GM20431 (cell line): ENCODE measurements at regions not wholly inside any gene's neighbourhood (a gene's known extent, or its start where the extent isn't known, plus 50 kb on each side); places are given as distances from the start of the nearest gene placed in this dataset.

Source experiments
- in situ Hi-C: fragments of 300-500 bp; cut with MseI, MboI; formaldehyde crosslinking; loops from one replicate; pipeline ENCODE4 v1.15.0; 2020; ENCODE audit warnings: low sequenced_read_pairs; ENCODE audit not compliant: unreplicated experiment

DNA sequence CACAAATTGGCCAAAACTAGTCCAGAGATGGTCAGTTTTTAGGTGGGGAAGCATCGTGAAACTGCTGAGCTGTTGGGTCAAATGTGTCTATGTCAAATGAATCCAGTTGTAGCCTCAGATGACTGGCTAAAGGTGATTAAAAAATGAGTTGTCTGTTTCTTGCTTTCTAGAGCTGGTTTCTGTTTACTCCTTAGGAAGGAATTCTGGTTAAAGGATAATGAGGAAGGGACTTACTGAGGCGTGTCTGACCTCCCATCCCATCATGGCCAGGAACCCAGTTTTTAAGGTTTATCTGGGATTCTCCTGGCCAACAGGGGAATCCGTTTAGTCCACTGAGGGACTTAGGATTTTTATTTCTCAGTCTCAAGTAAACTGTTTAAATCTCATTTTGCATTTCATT lies 256.5 kb downstream of the UQCRFS1 start:
- in situ Hi-C loops, result no loop called here

DNA sequence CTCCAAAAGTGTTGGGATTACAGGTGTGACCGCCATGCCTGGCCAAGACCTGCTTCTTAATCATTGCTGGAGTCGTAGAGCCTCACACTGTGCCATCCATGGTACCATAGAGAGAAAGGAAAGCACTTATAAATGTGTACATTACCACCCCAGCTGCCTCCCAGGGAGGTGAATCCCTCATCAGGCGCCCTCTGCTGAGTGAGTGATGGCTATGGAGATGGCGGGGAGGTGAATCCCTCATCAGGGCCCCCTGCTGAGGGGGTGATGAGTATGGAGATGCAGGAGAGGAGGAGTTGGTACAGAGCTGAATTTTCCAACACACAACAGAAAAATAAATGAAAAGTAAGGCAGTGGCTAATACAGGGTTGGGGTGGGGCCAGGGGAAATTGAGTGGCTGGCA lies 263.4 kb downstream of the UQCRFS1 start:
- in situ Hi-C loops, result no loop called here

DNA sequence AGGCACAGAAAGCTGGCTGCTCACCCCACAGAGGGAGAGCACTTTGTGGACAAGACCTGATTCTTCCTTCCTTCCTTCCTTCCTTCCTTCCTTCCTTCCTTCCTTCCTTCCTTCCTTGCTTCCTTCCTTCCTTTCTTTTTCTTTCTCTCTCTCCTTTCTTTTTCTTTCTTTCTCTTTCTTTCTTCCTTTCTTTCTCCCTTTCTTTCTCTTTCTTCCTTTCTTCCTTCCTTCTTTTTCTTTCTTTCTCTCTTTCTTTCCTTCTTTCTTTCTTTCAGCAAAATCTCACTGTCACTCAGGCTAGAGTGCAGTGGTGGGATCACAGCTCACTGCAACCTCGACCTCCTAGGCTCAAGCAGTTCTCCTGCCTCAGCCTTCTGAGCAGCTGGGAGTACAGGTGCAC lies 263.9 kb downstream of the UQCRFS1 start:
- in situ Hi-C loops, result no loop called here

DNA sequence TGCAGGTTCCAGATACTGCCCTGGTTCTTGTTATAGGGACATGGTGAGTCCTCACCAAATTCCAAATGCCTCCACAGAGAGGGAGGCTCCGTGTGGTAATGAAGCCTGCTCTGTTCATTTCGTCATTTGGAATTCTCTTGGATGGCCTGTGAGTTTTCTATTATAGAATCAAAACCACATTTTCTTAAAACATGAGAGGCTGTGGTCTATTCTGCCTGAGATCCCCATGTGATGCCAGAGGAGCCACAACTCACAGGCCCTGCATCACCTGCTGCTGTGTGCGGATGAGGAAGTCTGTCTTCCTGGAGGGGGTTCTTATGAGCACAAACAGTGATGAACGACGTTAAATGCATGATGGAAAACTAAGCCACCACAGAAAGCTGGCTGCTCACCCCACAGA lies 264.4 kb downstream of the UQCRFS1 start:
- in situ Hi-C loops, result no loop called here

DNA sequence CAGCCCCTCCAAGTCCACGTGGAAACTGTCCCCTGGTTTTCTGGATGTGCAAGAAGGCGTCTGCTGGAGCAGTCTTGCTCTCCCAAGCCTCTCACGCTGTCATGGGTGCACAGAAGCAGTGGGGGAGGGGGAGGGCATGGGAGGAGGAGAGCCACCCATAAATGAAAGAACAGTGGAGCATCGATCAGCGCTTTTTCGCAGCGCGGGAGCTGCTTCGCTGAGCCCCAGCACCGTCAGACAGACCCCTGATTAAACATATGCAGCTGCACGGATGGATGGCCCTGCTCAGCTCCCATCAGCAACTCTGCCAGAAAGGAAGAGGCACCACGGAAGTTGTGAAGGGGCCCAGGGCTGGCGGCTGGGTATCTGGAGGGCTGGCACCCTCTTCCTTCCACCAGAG lies 264.9 kb downstream of the UQCRFS1 start:
- in situ Hi-C loops, result no loop called here

DNA sequence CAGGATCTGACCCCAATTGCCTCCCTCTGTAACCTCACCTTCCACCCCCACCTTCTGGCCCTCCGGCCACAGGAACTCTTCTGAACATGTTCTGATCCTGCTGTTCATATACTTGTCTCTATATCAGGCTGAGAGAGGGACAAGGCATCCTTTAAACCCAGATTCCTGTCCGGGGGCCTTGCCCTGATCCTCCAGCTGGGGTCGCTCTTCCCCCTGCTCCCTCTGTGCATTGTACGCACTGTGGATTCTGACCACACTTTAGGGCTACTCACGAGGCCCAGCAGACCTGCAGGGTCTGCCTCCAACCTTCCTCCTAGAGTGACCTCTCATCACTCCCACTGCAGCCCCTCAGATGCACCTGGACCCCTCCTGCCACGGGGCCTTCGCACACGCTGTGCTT lies 269.3 kb downstream of the UQCRFS1 start:
- in situ Hi-C loops, result no loop called here

DNA sequence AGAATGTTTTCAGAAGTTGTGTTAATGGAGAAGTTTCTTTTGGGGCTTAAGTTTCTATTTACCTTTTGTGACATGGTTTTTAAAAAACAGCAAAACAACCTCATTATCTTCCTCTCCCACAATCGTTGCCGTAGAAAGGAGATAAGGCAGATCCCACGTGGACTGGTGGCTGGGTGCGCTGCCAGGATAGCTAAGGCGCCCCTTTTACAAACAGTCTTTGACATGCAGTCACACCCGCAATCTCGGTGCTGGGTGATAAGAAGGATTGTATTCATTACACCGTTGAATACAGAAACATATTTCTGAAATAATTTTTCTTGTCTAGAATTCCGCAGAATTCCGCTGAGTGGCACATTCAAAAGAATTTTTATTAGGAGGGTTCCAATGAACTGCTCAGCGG lies 271.1 kb downstream of the UQCRFS1 start:
- in situ Hi-C loops, result no loop called here

DNA sequence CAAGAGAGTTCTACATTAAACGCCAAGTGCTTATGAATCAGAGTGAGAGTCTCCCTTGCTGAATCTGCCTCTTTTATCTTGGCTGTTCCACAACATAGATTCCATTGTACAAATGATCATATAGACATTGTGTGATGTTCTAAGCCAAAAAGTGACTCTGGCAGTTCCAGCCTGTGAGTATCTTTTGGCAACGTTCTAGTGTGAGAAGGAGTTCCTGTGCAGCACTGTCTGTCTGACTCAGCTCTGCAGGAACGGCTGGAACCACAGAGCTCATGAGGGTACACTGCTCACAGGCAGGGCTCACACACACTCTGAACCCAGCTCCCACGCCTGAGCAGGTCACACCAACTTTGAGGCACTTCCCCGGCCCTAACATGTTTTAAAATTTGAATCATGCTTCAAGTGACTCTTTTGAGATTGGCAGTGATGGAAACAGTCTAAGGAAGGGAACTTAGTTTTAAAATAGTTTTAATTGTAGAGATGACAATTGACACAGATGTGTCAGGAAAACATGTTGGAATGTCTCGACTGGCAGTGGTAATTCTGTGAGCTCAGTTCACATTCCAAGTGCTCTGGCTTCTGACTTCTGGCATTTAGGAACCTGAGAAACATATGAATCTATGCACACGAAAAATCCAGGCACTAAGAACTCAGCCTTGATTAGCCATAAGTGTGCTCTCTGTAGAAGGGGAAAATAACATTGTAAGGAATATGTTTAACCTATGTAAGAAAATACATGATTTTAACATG lies 272.0 kb downstream of the UQCRFS1 start:
- in situ Hi-C loops, result no loop called here

DNA sequence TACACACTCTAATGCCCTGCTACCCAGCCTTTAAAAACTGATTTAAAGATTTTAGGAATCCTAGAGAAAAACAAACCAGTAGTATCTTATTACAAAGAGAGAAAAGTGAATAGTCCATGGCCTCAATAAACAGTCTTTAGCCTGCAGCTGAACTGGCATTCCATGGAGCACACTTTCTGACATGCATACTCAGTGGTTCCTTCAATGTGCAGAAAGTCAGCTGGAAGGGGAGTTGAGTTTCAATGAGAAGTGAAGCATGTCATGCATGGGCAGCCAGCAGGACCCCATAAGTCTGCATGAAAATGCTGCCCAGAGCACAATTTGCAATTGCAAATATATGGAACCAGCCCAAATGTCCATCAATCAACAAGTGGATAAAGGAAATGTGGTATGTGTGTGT lies 273.7 kb downstream of the UQCRFS1 start:
- in situ Hi-C loops, result no loop called here

DNA sequence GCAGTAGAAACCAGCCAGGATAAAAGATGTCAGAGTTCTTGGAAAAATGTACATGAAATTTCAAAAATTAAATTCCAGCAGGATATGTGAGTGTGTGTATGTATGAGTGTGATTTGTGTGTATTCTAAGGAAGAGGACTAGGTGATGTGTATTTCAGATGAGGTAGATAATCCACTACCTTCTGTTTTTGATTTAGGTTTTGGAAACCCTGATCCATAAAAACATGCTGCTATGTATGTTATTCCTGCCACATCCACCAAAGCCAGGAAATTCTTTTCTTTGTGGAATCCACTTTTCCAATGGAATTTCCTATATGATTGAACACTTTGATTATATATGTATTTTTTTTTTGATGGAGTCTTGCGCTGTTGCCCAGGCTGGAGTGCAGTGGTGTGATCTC lies 276.9 kb downstream of the UQCRFS1 start:
- in situ Hi-C loops, result no loop called here

DNA sequence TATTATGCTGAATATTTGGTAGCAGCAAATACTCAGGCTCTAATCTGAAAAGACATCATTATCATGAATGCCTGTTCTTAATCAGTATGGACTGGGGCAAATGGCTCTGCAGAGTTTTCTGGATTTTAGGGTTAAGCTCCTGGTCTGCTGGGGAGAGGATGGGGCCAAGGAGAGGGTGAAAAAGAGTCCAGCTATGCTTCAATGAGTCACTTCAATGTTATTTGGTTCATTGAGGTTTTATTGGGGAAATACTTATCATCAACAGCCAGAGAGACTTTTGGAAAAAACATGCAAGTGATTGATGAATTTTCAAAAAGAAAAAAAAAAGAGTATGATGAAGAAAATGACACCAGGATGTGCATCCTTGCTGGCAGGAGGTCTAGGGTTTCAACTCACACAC lies 278.3 kb downstream of the UQCRFS1 start:
- in situ Hi-C loops, result no loop called here

DNA sequence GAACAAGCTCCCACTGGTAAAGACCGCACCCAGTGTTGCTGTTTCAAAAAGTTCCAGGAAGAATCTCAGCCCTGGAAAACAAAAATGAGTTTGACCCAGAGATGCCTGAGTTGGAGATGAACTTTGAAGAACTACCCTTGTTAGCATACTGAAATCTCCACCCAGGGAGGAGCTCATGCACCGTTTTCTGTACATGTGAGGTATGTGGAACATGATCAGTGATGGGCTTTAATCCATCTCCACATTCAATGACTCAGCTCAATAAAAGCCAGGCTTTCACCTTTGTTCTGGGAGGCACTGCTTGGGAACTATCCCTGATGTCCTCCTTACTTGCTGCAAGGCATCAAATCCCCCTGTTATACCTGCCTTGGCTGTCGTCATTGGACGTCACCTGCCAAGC lies 279.9 kb downstream of the UQCRFS1 start:
- in situ Hi-C loops, result no loop called here

DNA sequence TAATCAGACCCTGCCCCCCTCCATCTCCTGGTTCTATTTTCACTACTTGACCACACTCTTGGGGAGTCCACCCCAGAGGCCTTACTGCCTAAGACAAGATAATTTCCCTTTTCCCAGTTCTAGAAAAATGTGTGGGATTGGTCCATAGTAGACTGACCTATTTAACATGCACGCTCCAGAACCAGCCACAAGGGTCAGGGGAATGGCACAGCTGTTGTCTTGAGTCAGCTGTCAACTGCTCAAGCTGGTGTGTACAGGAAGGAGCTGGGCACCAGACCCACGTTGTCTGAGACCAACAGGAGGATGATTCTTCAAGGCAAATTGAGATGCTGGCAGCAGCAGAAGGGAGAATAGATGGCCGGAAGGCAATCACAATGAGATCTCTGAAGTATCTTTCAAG lies 280.5 kb downstream of the UQCRFS1 start:
- in situ Hi-C loops, result no loop called here

DNA sequence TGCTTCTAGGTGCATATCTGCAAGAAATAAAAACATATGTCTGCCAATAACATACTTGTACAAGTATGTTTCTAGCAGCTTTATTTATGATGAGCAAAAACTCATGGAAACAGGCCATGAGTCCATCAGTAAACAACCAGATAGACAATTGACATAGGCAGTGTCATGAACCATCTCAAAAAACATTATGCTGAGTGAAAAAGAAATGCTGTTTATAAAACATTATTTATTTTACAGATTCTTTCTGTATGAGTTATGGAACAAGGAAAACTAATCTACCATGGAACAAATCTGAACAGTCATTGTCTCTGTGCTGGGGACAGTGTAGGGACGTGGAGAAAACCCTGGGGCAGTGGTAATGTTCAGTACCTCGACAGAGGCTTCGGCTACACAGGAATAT lies 283.9 kb downstream of the UQCRFS1 start:
- in situ Hi-C loops, result no loop called here

DNA sequence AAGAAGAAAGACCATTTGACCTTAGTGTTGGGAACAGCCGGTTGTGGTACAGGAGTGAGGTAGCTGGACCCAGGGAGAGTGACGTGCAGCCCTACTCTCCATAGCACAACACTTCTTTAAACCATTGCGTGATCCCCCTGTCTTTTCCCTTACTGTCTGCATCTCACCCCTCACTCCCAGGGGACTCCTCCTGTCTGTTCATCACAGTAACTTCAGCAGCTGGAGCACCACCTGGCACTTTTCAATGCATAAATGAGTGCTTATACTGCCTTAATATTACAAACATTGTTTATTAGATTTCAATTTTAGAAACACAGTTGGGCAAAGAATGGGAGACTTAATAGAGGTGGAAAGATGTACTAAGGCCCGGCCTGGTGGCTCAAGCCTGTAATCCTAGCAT lies 285.5 kb downstream of the UQCRFS1 start:
- in situ Hi-C loops, result no loop called here

DNA sequence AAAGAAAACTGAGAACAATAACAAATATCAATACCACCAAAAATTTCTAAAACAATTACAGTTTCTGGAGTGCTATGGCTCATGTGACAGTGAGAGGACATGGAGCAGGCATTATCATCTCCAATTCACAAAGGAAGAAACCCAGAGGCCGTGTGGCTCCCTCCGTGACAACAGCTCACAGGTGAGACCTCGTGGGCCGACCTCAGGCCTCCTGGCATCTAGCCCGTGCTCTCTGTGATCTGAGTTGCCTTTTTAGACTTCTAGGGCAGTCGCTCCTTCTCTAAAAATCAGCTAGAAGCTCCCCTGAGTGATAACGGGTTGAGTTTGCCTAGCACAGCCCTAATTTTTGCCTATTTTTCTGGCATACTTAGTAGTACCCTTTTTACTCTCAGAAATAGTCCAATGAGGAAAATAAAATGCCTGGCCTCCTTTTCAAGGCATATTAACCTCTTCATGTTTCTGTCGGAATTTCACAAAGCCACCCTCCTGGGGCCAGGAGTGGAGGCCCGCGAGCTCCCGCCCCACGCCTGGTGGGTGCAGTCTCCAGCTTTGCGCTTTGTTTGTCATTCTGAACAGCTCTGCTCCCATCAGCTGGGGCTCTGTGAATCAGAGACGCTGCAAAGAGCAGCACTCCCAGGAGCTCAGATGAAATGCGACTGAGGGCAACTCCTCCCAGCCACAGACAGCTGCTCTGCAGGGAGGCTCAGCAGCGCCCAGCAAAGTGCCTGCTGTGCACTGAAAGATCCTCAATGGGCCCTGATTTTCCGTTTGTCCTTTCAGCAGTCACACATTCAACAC lies 292.5 kb downstream of the UQCRFS1 start:
- in situ Hi-C loops, result no loop called here

DNA sequence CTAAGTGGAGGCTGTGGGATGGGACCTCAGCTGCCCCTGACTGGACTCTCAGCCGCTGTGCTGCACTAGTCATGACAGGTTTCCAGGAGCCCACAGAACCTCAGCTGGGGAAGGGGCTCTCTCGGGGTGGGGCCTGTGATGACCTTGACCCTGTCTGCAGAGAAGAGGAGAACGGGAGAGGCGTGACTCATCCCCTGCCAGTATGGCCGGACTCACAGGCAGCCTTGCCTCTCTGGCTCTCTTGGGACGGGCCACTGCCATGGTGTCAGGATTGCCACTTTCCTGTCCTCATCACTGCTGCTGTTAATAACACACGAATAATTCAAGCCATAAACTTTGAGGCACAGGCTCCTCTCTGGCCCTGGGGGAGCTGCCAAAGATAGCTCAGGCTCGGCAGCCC lies 295.3 kb downstream of the UQCRFS1 start:
- in situ Hi-C loops, result no loop called here

DNA sequence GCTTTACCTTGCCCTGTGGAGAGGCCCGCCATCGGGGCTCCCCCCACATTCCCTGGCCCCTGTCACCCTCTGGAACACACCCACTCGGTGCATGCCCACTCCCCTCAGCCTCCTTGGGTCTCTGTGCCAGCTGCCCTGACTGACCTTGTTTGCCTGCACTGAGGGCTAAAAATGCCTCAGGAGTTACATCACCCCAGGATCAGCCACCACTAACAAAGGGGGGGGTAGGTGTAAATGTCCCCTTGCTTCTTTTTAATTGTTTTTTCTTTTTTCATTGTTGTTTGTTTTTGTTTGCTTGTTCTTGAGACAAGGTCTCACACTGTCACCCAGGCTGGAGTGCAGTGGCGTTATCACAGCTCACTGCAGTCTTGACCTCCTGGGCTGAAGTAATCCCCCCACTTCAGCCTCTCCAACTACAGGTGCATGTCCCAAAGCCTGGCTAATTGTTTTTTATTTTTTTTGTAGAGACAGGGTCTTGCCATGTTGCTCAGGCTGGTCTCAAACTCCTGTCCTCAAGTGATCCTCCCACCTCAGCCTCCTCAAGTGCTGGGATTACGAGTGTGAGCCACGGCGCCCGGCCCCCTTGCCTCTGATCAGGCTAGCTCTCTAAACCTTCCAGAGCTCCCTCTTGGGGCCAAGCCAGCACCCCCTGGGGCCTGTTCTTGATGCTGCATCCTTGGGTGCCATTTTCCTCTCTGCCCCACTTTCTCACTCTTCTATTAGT lies 297.1 kb downstream of the UQCRFS1 start:
- in situ Hi-C loops, result no loop called here

DNA sequence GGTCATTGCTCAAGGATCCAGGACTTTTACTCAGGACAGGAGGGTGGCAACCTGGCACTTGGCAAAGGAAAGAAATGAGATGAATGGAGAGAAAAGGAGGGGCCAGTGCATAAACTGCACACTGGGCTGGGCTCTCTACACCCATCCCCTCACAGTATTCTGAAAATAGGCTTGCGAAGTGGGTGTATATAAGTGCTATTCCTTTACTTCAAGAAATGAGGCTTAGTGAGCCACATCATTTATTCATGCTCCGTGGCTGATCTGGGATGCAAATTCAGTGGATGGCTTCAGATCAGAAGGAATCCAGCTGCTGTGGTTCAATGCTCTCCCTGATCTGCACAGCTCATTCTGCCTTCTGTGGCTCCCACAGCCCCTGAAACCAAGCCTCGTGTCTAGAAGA lies 297.7 kb downstream of the UQCRFS1 start:
- in situ Hi-C loops, result no loop called here

DNA sequence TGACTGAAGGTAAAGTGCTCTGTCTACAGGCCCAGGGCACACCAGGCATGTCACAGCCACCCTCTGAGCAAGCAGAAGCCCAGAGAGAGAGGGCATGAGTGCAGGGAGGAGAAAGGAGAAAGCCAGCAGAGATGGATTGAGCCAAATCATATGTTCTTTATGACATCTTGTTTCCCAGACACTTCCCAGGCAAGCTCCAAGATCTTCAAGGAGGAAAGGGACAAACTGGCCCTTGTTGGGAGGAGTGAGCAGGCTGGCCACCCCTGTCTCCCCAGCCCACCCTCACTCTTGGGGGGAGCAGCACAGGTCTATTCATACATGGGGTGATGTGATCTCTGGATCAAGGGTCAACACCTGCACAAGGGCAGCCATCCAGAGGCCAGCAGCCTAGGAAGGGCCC lies 298.8 kb downstream of the UQCRFS1 start:
- in situ Hi-C loops, result no loop called here

DNA sequence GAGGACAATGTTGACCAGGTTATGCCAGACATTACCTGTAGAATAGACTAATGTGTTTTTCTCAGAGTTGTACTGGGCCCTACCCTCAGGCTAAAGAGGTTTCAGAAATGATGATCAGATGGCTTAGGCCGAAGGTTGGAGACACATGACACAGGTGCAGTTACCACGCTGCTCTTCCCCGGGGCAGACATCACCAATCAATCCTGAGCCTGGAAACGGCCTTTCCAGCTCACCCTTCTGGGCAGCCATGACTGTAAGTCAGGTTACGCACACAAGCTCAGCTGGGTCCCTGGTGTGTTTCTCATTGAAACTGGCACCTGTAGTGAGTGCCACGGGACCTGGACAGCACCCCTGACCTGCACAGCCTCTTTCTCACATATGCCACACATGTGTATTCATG lies 299.3 kb downstream of the UQCRFS1 start:
- in situ Hi-C loops, result no loop called here
